ENCODE measurements at regions not wholly inside any gene's neighbourhood (a gene's known extent, or its start where the extent isn't known, plus 50 kb on each side); places are given as distances from the start of the nearest gene placed in this dataset.

DNA sequence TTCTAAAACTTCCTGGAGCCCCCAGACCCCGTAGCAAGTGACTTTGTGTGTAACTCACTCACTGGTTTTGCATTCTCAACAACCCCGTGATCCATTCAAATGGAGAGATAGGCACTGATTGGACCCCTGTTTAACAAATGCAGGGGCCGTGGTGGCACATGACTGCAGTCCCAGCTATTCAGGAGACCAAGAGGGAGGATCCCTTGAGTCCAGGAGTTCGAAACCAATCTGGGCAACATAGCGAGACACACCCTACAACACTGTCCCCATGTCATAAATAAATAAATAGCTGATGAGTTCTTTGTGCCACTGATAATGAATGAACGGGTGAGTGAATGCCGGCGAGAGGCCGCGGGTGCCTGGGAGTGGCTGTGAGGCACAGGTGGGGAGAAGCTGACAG is 59.4 kb upstream of the PAX7 start:
- Histone ChIP-seq H3K9me3 (no peaks in the 10 kb centered on the region), H3K4me3 (ENCODE audit: low read depth, low read length) (no peak overlapping the region), H3K36me3 (ENCODE audit: control insufficient read depth, insufficient read depth, low read length) (no peaks in the 10 kb centered on the region), H3K27me3 (replicated peaks; ENCODE audit: control insufficient read depth, insufficient read depth, low read length) (no peaks in the 10 kb centered on the region; the same call in 1 of the 2 replicates), H3K4me1 (no peaks in the 10 kb centered on the region)
- Mint-ChIP-seq H3K27me3 (ENCODE audit: insufficient read depth, unreplicated experiment) (peaks cover 14% of the 10 kb centered on the region), H3K27ac (ENCODE audit: unreplicated experiment) (no peak overlapping the region), H3K9me3 (ENCODE audit: unreplicated experiment) (no peaks in the 10 kb centered on the region), H3K4me1 (ENCODE audit: low read depth, unreplicated experiment) (no peaks in the 10 kb centered on the region), H3K36me3 (ENCODE audit: insufficient read depth, unreplicated experiment) (no peaks in the 10 kb centered on the region), H3K4me3 (ENCODE audit: unreplicated experiment) (no peak overlapping the region)
- ChIA-PET POLR2A (no interaction called here), CTCF (interaction anchor here (0.5 to 1.6 kb wide), 2 partner anchors 15 to 18 kb away, joined by 3 to 6 read pairs; no protein-coding TSS in a partner anchor)
- intact Hi-C loops (cut with micrococcal nuclease; ENCODE audit: unreplicated experiment), result no loop called here
- no peak for TF ChIP-seq CTCF (IDR thresholded peaks at IDR 0.05; ENCODE audit: insufficient read depth in 1 of 2, low read depth in 1 of 2, low read length in 1 of 2, severe bottlenecking in 1 of 2, unreplicated experiment in 1 of 2)
- no TSS peak for BruUV-seq (replicated peaks)
- no peak for DNase-seq

DNA sequence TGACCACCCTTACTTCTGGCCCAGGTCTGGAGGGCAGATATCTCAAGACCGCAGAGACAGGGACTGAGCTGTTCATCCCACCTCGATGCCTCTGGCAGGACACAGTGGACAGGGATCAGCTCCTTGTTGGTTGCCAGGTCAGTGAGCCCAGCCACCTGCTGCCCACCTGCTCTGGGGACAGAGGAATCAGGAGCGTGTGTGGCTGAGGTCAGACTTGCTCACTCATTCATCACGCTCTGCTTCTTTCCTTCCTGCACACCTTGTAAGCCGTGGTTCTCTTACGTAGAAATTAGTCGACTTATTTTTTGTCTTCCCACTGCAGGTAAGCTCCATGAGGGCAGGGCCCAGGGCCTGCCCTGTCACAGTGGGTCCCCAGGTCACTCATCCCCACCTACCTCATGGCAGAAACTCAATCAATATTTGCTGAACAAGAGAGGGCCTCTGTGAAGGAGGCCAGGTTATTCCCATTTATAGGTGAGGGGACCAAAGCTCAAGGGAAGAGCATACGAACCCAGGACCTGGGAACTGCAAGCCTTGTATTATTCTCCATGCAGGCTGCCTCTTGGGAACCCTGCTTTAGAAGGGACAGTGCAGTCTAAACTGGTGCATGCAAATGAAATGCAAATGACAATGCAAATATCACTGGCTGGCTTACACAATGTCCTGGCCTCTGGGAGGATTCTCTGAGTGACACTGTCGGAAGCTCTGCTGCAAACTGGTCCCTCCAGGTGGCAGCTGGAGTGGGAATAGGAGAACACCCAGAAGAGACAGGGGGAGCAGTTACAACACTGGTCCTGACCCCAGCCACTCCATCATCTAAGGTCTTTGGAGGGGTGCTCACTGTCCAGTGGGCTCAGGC is 58.4 kb upstream of the PAX7 start:
- intact Hi-C loops (cut with micrococcal nuclease; ENCODE audit: unreplicated experiment), result no loop called here
- H3K27me3 Mint-ChIP-seq (ENCODE audit: insufficient read depth, unreplicated experiment), result peaks cover 14% of the 10 kb centered on the region
- H3K36me3 ChIP-seq (ENCODE audit: control insufficient read depth, insufficient read depth, low read length), result no peaks in the 10 kb centered on the region
- no peak overlapping the region for H3K27ac Mint-ChIP-seq (ENCODE audit: unreplicated experiment)
- no peak overlapping the region for H3K4me3 Mint-ChIP-seq (ENCODE audit: unreplicated experiment)
- DNase-seq, result no peak
- no peaks in the 10 kb centered on the region; the same call in 1 of the 2 replicates for H3K27me3 ChIP-seq (replicated peaks; ENCODE audit: control insufficient read depth, insufficient read depth, low read length)
- no peaks in the 10 kb centered on the region for H3K4me1 ChIP-seq
- CTCF ChIA-PET, result interaction anchor here (1.6 kb wide), 1 partner anchor 16 kb away, joined by 6 read pairs; no protein-coding TSS in a partner anchor
- H3K4me1 Mint-ChIP-seq (ENCODE audit: low read depth, unreplicated experiment), result no peaks in the 10 kb centered on the region
- POLR2A ChIA-PET, result interaction anchor here (0.6 kb wide), 1 partner anchor 1988 kb away, joined by 8 read pairs; no protein-coding TSS in a partner anchor
- no peak for TF ChIP-seq CTCF (IDR thresholded peaks at IDR 0.05; ENCODE audit: insufficient read depth in 1 of 2, low read depth in 1 of 2, low read length in 1 of 2, severe bottlenecking in 1 of 2, unreplicated experiment in 1 of 2)
- H3K36me3 Mint-ChIP-seq (ENCODE audit: insufficient read depth, unreplicated experiment), result no peaks in the 10 kb centered on the region
- no peak overlapping the region for H3K4me3 ChIP-seq (ENCODE audit: low read depth, low read length)
- no peaks in the 10 kb centered on the region for H3K9me3 Mint-ChIP-seq (ENCODE audit: unreplicated experiment)
- H3K9me3 ChIP-seq, result no peaks in the 10 kb centered on the region
- no TSS peak for BruUV-seq (replicated peaks)

DNA sequence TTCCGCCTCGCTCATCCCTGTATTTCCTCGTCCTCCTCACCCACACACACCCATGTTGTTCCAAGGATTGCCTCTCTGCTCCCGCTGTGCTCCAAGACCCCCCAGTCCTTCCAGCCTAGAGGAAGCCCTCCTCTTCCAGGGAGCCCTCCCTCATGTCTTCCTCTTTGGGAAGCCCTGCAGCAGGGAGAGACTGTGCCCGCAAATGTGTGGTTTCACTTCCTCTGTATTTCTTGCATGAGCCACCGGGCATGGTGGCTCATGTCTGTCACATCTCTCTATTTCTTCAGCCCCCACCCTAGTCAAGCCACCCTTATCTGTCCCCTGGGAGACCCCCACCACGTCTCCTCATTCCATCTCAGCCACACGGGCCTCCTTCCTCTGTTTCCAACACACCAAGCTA is 57.5 kb upstream of the PAX7 start:
- Mint-ChIP-seq H3K27me3 (ENCODE audit: insufficient read depth, unreplicated experiment) (peaks cover 14% of the 10 kb centered on the region), H3K36me3 (ENCODE audit: insufficient read depth, unreplicated experiment) (no peaks in the 10 kb centered on the region), H3K27ac (ENCODE audit: unreplicated experiment) (no peak overlapping the region), H3K9me3 (ENCODE audit: unreplicated experiment) (no peaks in the 10 kb centered on the region), H3K4me1 (ENCODE audit: low read depth, unreplicated experiment) (no peaks in the 10 kb centered on the region), H3K4me3 (ENCODE audit: unreplicated experiment) (no peak overlapping the region)
- no peaks in the 10 kb centered on the region; the same call in 1 of the 2 replicates for H3K27me3 ChIP-seq (replicated peaks; ENCODE audit: control insufficient read depth, insufficient read depth, low read length)
- TF ChIP-seq CTCF (IDR thresholded peaks at IDR 0.05; ENCODE audit: insufficient read depth in 1 of 2, low read depth in 1 of 2, low read length in 1 of 2, severe bottlenecking in 1 of 2, unreplicated experiment in 1 of 2), result no peak
- no peak for DNase-seq
- no TSS peak for BruUV-seq (replicated peaks)
- intact Hi-C loops (cut with micrococcal nuclease; ENCODE audit: unreplicated experiment), result no loop called here
- H3K9me3 ChIP-seq, result no peaks in the 10 kb centered on the region
- H3K4me1 ChIP-seq, result no peaks in the 10 kb centered on the region
- CTCF ChIA-PET, result interaction anchor here (1.6 kb wide), 1 partner anchor 17 kb away, joined by 6 read pairs; no protein-coding TSS in a partner anchor
- POLR2A ChIA-PET, result interaction anchor here (0.6 kb wide), 1 partner anchor 1987 kb away, joined by 8 read pairs; no protein-coding TSS in a partner anchor
- no peak overlapping the region for H3K4me3 ChIP-seq (ENCODE audit: low read depth, low read length)
- H3K36me3 ChIP-seq (ENCODE audit: control insufficient read depth, insufficient read depth, low read length), result no peaks in the 10 kb centered on the region
